ENCODE measurements at regions not wholly inside any gene's neighbourhood (a gene's known extent, or its start where the extent isn't known, plus 50 kb on each side); places are given as distances from the start of the nearest gene placed in this dataset.

GRCh38 chr3:177729956-177730681 is 532.8 kb upstream of the TBL1XR1 start:
- no peak for DNase-seq

- no peak for DNase-seq
Observed at GRCh38 chr3:177730814-177731213, 533.5 kb upstream of the TBL1XR1 start.

GRCh38 chr3:177731644-177732268 is 534.5 kb upstream of the TBL1XR1 start:
- DNase-seq = no peak

GRCh38 chr3:177733233-177733632 is 536.0 kb upstream of the TBL1XR1 start:
- no peak for DNase-seq

- DNase-seq = no peak
Observed at GRCh38 chr3:177733936-177734335, 536.7 kb upstream of the TBL1XR1 start.

GRCh38 chr3:177735431-177735830 is 538.1 kb upstream of the TBL1XR1 start:
- DNase-seq = no peak

GRCh38 chr3:177739461-177739860 is 542.2 kb upstream of the TBL1XR1 start:
- DNase-seq = no peak

GRCh38 chr3:177740254-177740653 is 543.0 kb upstream of the TBL1XR1 start:
- no peak for DNase-seq

- no peak for DNase-seq
Observed at GRCh38 chr3:177742273-177742672, 545.0 kb upstream of the TBL1XR1 start.

- DNase-seq = no peak
Observed at GRCh38 chr3:177743173-177743890, 546.0 kb upstream of the TBL1XR1 start.

GRCh38 chr3:177744873-177745606 is 547.8 kb upstream of the TBL1XR1 start:
- DNase-seq = no peak

GRCh38 chr3:177745607-177746005 is 548.3 kb upstream of the TBL1XR1 start:
- DNase-seq = no peak

GRCh38 chr3:177746337-177746933 is 549.2 kb upstream of the TBL1XR1 start:
- DNase-seq = no peak

- DNase-seq = no peak
Observed at GRCh38 chr3:177749836-177750235, 552.6 kb upstream of the TBL1XR1 start.

- DNase-seq = no peak
Observed at GRCh38 chr3:177750436-177750835, 553.2 kb upstream of the TBL1XR1 start.

GRCh38 chr3:177751770-177752169 is 554.5 kb upstream of the TBL1XR1 start:
- no peak for DNase-seq

- no peak for DNase-seq
Observed at GRCh38 chr3:177752831-177753230, 555.5 kb upstream of the TBL1XR1 start.

GRCh38 chr3:177753451-177754155 is 556.3 kb upstream of the TBL1XR1 start:
- DNase-seq = no peak

- DNase-seq = no peak
Observed at GRCh38 chr3:177754508-177754921, 557.2 kb upstream of the TBL1XR1 start.

GRCh38 chr3:177758126-177758525 is 560.8 kb upstream of the TBL1XR1 start:
- no peak for DNase-seq

GRCh38 chr3:177760803-177761202 is 563.5 kb upstream of the TBL1XR1 start:
- DNase-seq = no peak

- DNase-seq = no peak
Observed at GRCh38 chr3:177764377-177764912, 567.2 kb upstream of the TBL1XR1 start.

Measured in NCI-H2029 (cell line).